ENCODE measurements at regions not wholly inside any gene's neighbourhood (a gene's known extent, or its start where the extent isn't known, plus 50 kb on each side); places are given as distances from the start of the nearest gene placed in this dataset.

DNA sequence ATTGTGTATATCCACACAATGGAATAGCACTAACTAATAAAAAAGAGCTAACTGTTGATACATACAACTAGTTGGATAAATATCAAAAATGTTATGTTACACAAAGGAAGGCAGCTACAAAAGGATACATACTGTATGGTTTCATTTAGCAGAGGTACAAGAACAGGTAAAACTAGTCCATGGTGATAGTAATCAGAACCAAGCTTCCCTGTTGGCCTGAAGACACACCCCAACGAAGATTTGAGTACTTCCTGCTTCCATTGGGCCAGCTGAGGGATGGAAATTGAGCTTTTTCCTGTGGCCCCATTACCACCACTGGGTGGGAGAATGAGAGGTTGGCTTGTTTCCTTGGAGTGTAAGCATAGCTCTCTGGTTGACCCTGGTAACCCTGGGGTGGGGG, 117.3 kb upstream of the CADPS start:
- TF ChIP-seq POLR2AphosphoS5 (IDR thresholded peaks at IDR 0.05; ENCODE audit: low read depth, low read length) (no peak), POLR2A (IDR thresholded peaks at IDR 0.05; ENCODE audit: low read depth, low read length) (no peak)
